Gastroesophageal sphincter (tissue), 3 donors: ENCODE measurements at regions not wholly inside any gene's neighbourhood (a gene's known extent, or its start where the extent isn't known, plus 50 kb on each side); places are given as distances from the start of the nearest gene placed in this dataset.

Source experiments
- CTCF ChIP-seq, 4 experiments: fragments of 200-600 bp in 2 of 4; fragments of 450-650 bp in 2 of 4; sonication (generic) in 1 of 4; IDR thresholded peaks; one replicate each; pipeline ENCODE4 v1.5.1; 2017 to 2019; ENCODE audit warnings: antibody characterized with exemption in 4 of 4, mild to moderate bottlenecking in 2 of 4, moderate library complexity in 2 of 4
- EP300 ChIP-seq: sonication (generic); formaldehyde crosslinking; IDR thresholded peaks from one replicate; pipeline ENCODE4 v1.6.1; 2017; ENCODE audit warnings: antibody characterized with exemption, mild to moderate bottlenecking
- POLR2A ChIP-seq, 2 donors: fragments of 450-650 bp; IDR thresholded peaks; one replicate each; pipeline ENCODE4 v1.6.1; 2017; ENCODE audit warnings: antibody characterized with exemption in 2 of 2, mild to moderate bottlenecking in 2 of 2, moderate library complexity in 1 of 2
- POLR2AphosphoS5 ChIP-seq: sonication (generic); formaldehyde crosslinking; IDR thresholded peaks from one replicate; pipeline ENCODE4 v1.6.1; 2017; ENCODE audit warnings: antibody characterized with exemption

- no peak for TF ChIP-seq CTCF (IDR thresholded peaks at IDR 0.05)
- TF ChIP-seq POLR2A (IDR thresholded peaks at IDR 0.05), result no peak
- no peak for TF ChIP-seq EP300
- TF ChIP-seq POLR2AphosphoS5, result no peak
These were observed 380.6 kb upstream of the VSTM2A start for GRCh38 chr7:54161621-54162020.
